ENCODE measurements at regions not wholly inside any gene's neighbourhood (a gene's known extent, or its start where the extent isn't known, plus 50 kb on each side); places are given as distances from the start of the nearest gene placed in this dataset.

GRCh38 chr5:135265497-135266302, 133.3 kb downstream of the MACROH2A1 start:
- no peaks in the 10 kb centered on the region for H4K20me1 ChIP-seq (ENCODE audit: control insufficient read depth, insufficient read depth, low read depth, low read length)
- H3K9me2 ChIP-seq (replicated peaks; ENCODE audit: control insufficient read depth, low read length): no peaks in the 10 kb centered on the region
- H3K4me3 ChIP-seq (ENCODE audit: low read length): no peak overlapping the region
- no peaks in the 10 kb centered on the region for H3F3A ChIP-seq (ENCODE audit: control insufficient read depth, insufficient read depth)
- H3K27me3 ChIP-seq (ENCODE audit: control insufficient read depth, low read length): no peaks in the 10 kb centered on the region
- peaks cover 6% of the 10 kb centered on the region for H3K4me1 ChIP-seq (ENCODE audit: control insufficient read depth, low read length)
- no peaks in the 10 kb centered on the region for H3K9me3 ChIP-seq (ENCODE audit: control insufficient read depth, insufficient read depth, low read length)
- no peaks in the 10 kb centered on the region for H3K36me3 ChIP-seq (ENCODE audit: control insufficient read depth, low read length)
- no peak overlapping the region for H3K27ac ChIP-seq (ENCODE audit: low read depth, low read length)
- TF ChIP-seq CTCF (IDR thresholded peaks at IDR 0.05; ENCODE audit: low read depth, low read length, poor library complexity, severe bottlenecking) (no peak), EZH2phosphoT487 (IDR thresholded peaks at IDR 0.05; ENCODE audit: borderline replicate concordance, low read length) (no peak)
- no peak overlapping the region for H3K4me2 ChIP-seq (ENCODE audit: low read length)
- H3K79me2 ChIP-seq (ENCODE audit: control insufficient read depth, low read length): no peaks in the 10 kb centered on the region

GRCh38 chr5:135264451-135265440, 134.3 kb downstream of the MACROH2A1 start:
- Histone ChIP-seq H3K4me1 (ENCODE audit: control insufficient read depth, low read length) (peaks cover 6% of the 10 kb centered on the region), H3K4me3 (ENCODE audit: low read length) (no peak overlapping the region), H3F3A (ENCODE audit: control insufficient read depth, insufficient read depth) (no peaks in the 10 kb centered on the region), H3K9me2 (replicated peaks; ENCODE audit: control insufficient read depth, low read length) (no peaks in the 10 kb centered on the region), H3K4me2 (ENCODE audit: low read length) (no peak overlapping the region), H3K27ac (ENCODE audit: low read depth, low read length) (no peak overlapping the region), H3K36me3 (ENCODE audit: control insufficient read depth, low read length) (no peaks in the 10 kb centered on the region), H3K79me2 (ENCODE audit: control insufficient read depth, low read length) (no peaks in the 10 kb centered on the region), H4K20me1 (ENCODE audit: control insufficient read depth, insufficient read depth, low read depth, low read length) (no peaks in the 10 kb centered on the region), H3K9me3 (ENCODE audit: control insufficient read depth, insufficient read depth, low read length) (no peaks in the 10 kb centered on the region), H3K27me3 (ENCODE audit: control insufficient read depth, low read length) (no peaks in the 10 kb centered on the region)
- TF ChIP-seq CTCF (IDR thresholded peaks at IDR 0.05; ENCODE audit: low read depth, low read length, poor library complexity, severe bottlenecking) (no peak), EZH2phosphoT487 (IDR thresholded peaks at IDR 0.05; ENCODE audit: borderline replicate concordance, low read length) (no peak)

GRCh38 chr5:135263022-135263668, 135.9 kb downstream of the MACROH2A1 start:
- Histone ChIP-seq H3F3A (ENCODE audit: control insufficient read depth, insufficient read depth) (no peaks in the 10 kb centered on the region), H3K27ac (ENCODE audit: low read depth, low read length) (no peak overlapping the region), H4K20me1 (ENCODE audit: control insufficient read depth, insufficient read depth, low read depth, low read length) (no peaks in the 10 kb centered on the region), H3K27me3 (ENCODE audit: control insufficient read depth, low read length) (no peaks in the 10 kb centered on the region), H3K4me3 (ENCODE audit: low read length) (no peak overlapping the region), H3K79me2 (ENCODE audit: control insufficient read depth, low read length) (no peaks in the 10 kb centered on the region), H3K9me2 (replicated peaks; ENCODE audit: control insufficient read depth, low read length) (no peaks in the 10 kb centered on the region), H3K4me1 (ENCODE audit: control insufficient read depth, low read length) (peaks cover 6% of the 10 kb centered on the region), H3K9me3 (ENCODE audit: control insufficient read depth, insufficient read depth, low read length) (no peaks in the 10 kb centered on the region), H3K4me2 (ENCODE audit: low read length) (no peak overlapping the region), H3K36me3 (ENCODE audit: control insufficient read depth, low read length) (no peaks in the 10 kb centered on the region)
- TF ChIP-seq CTCF (IDR thresholded peaks at IDR 0.05; ENCODE audit: low read depth, low read length, poor library complexity, severe bottlenecking): no peak
- no peak for TF ChIP-seq EZH2phosphoT487 (IDR thresholded peaks at IDR 0.05; ENCODE audit: borderline replicate concordance, low read length)
